Neural progenitor cell (in vitro differentiated cells): ENCODE measurements at regions not wholly inside any gene's neighbourhood (a gene's known extent, or its start where the extent isn't known, plus 50 kb on each side); places are given as distances from the start of the nearest gene placed in this dataset.

Experiments used
- EZH2 ChIP-seq: fragments of 200-600 bp; sonication (generic); IDR thresholded peaks from 2 replicates; pipeline ENCODE4 v1.6.1; 2017; ENCODE audit warnings: antibody characterized with exemption, mild to moderate bottlenecking, moderate library complexity
- TF ChIP-seq, protein P1 (sequence below): fragments of 200-600 bp; sonication (generic); IDR thresholded peaks from 2 replicates; pipeline ENCODE4 v1.5.1; 2017; ENCODE audit warnings: antibody characterized with exemption, mild to moderate bottlenecking

DNA sequence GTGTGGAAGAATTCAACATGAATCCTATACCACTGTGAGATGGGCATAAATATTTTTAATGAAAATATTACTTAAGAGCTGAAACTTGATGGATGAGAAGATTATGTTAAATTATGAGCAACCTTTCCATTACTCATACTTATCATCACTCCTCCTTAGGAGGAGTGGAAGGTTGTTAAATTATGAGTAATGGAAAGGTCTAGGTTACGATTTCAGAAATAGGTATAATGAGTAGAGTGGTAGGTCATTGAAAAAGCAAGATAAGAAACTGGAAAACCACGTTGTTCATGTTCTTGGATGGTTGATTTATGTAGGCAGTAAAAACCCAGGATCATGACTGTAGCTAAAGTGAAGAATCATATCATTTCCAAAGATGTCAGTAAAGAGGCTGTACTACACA lies 973.2 kb upstream of the RAG2 start:
- TF ChIP-seq, protein P1, sequence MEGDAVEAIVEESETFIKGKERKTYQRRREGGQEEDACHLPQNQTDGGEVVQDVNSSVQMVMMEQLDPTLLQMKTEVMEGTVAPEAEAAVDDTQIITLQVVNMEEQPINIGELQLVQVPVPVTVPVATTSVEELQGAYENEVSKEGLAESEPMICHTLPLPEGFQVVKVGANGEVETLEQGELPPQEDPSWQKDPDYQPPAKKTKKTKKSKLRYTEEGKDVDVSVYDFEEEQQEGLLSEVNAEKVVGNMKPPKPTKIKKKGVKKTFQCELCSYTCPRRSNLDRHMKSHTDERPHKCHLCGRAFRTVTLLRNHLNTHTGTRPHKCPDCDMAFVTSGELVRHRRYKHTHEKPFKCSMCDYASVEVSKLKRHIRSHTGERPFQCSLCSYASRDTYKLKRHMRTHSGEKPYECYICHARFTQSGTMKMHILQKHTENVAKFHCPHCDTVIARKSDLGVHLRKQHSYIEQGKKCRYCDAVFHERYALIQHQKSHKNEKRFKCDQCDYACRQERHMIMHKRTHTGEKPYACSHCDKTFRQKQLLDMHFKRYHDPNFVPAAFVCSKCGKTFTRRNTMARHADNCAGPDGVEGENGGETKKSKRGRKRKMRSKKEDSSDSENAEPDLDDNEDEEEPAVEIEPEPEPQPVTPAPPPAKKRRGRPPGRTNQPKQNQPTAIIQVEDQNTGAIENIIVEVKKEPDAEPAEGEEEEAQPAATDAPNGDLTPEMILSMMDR, result no peak
- TF ChIP-seq EZH2, result no peak
